ENCODE measurements at regions not wholly inside any gene's neighbourhood (a gene's known extent, or its start where the extent isn't known, plus 50 kb on each side); places are given as distances from the start of the nearest gene placed in this dataset.

GRCh38 chr10:118193642-118194041, 146.9 kb upstream of the RAB11FIP2 start:
- no peak for DNase-seq (ENCODE audit: extremely low spot score, insufficient read length, low read depth)
- FAIRE-seq: no peak

- DNase-seq (ENCODE audit: extremely low spot score, insufficient read length, low read depth) (no peak), FAIRE-seq (no peak)
These were observed 134.3 kb upstream of the RAB11FIP2 start for GRCh38 chr10:118181021-118181420.

GRCh38 chr10:118175148-118175547, 128.4 kb upstream of the RAB11FIP2 start:
- DNase-seq (ENCODE audit: extremely low spot score, insufficient read length, low read depth): no peak
- no peak for FAIRE-seq

GRCh38 chr10:118173296-118173695, 126.6 kb upstream of the RAB11FIP2 start:
- FAIRE-seq (no peak), DNase-seq (ENCODE audit: extremely low spot score, insufficient read length, low read depth) (no peak)

GRCh38 chr10:118171861-118172260, 125.1 kb upstream of the RAB11FIP2 start:
- FAIRE-seq (no peak), DNase-seq (ENCODE audit: extremely low spot score, insufficient read length, low read depth) (no peak)

- DNase-seq (ENCODE audit: extremely low spot score, insufficient read length, low read depth): no peak
- no peak for FAIRE-seq
These were observed 120.4 kb upstream of the RAB11FIP2 start for GRCh38 chr10:118167056-118167700.

GRCh38 chr10:118163217-118163616, 116.5 kb upstream of the RAB11FIP2 start:
- FAIRE-seq (no peak), DNase-seq (ENCODE audit: extremely low spot score, insufficient read length, low read depth) (no peak)

GRCh38 chr10:118161461-118162246, 114.9 kb upstream of the RAB11FIP2 start:
- no peak for DNase-seq (ENCODE audit: extremely low spot score, insufficient read length, low read depth)
- FAIRE-seq: no peak

- FAIRE-seq: no peak
- DNase-seq (ENCODE audit: extremely low spot score, insufficient read length, low read depth): no peak
These were observed 106.5 kb upstream of the RAB11FIP2 start for GRCh38 chr10:118153287-118153686.

GRCh38 chr10:118151461-118151860, 104.7 kb upstream of the RAB11FIP2 start:
- DNase-seq (ENCODE audit: extremely low spot score, insufficient read length, low read depth): no peak

GRCh38 chr10:118148247-118148646, 101.5 kb upstream of the RAB11FIP2 start:
- no peak for FAIRE-seq
- DNase-seq (ENCODE audit: extremely low spot score, insufficient read length, low read depth): no peak

More at GRCh38 chr10:118151461-118151860, 104.7 kb upstream of the RAB11FIP2 start:
- no peak for FAIRE-seq

GRCh38 chr10:118145256-118145655, 98.5 kb upstream of the RAB11FIP2 start:
- no peak for DNase-seq (ENCODE audit: extremely low spot score, insufficient read length, low read depth)
- FAIRE-seq: no peak

GRCh38 chr10:118141471-118141870, 94.7 kb upstream of the RAB11FIP2 start:
- DNase-seq (ENCODE audit: extremely low spot score, insufficient read length, low read depth): no peak
- no peak for FAIRE-seq

GRCh38 chr10:118139321-118139720, 92.6 kb upstream of the RAB11FIP2 start:
- DNase-seq (ENCODE audit: extremely low spot score, insufficient read length, low read depth) (no peak), FAIRE-seq (no peak)

- FAIRE-seq: no peak
- DNase-seq (ENCODE audit: extremely low spot score, insufficient read length, low read depth): no peak
These were observed 81.9 kb upstream of the RAB11FIP2 start for GRCh38 chr10:118128675-118129074.

GRCh38 chr10:118118716-118119115, 72.0 kb upstream of the RAB11FIP2 start:
- FAIRE-seq: no peak
- DNase-seq (ENCODE audit: extremely low spot score, insufficient read length, low read depth): no peak

- FAIRE-seq: no peak
- no peak for DNase-seq (ENCODE audit: extremely low spot score, insufficient read length, low read depth)
These were observed 70.1 kb upstream of the RAB11FIP2 start for GRCh38 chr10:118116715-118117449.

- no peak for DNase-seq (ENCODE audit: extremely low spot score, insufficient read length, low read depth)
- FAIRE-seq: no peak
These were observed 69.6 kb upstream of the RAB11FIP2 start for GRCh38 chr10:118116362-118116714.

- DNase-seq (ENCODE audit: extremely low spot score, insufficient read length, low read depth): no peak
- FAIRE-seq: no peak
These were observed 69.0 kb upstream of the RAB11FIP2 start for GRCh38 chr10:118115701-118116100.

GRCh38 chr10:118114992-118115391, 68.3 kb upstream of the RAB11FIP2 start:
- DNase-seq (ENCODE audit: extremely low spot score, insufficient read length, low read depth): no peak
- no peak for FAIRE-seq

GRCh38 chr10:118112543-118113125, 65.9 kb upstream of the RAB11FIP2 start:
- DNase-seq (ENCODE audit: extremely low spot score, insufficient read length, low read depth) (no peak), FAIRE-seq (no peak)
